ENCODE measurements at regions not wholly inside any gene's neighbourhood (a gene's known extent, or its start where the extent isn't known, plus 50 kb on each side); places are given as distances from the start of the nearest gene placed in this dataset.

DNA sequence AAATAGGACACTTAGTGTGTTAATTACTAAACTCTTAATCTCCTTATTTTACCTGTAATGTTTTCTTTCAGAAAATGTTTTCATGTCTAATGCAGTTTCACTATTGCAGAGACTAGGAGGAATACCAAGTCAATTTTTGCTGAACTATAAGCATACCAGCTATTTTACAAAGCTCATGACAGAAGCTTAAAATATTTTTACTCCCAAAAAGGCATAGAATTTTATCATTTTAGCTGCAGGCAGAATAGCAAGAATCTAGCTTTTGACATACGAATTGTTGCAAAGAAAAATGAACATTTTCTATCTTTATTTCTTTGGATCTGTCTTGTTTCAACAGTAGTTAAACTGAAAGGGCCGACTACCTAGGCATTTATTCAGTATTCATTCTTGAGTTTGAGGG lies 366.9 kb downstream of the FAT3 start:
- Mint-ChIP-seq H3K4me3 (no peak overlapping the region), H3K4me1 (peaks cover 21% of the 10 kb centered on the region; the same call in 2 of the 3 replicates), H3K9me3 (no peaks in the 10 kb centered on the region), H3K36me3 (ENCODE audit: low read depth) (no peaks in the 10 kb centered on the region; the same call in 2 of the 3 replicates), H3K27ac (no peak overlapping the region), H3K27me3 (ENCODE audit: insufficient read depth, low read depth, poor library complexity) (no peaks in the 10 kb centered on the region)
- H2AFZ ChIP-seq: no peak overlapping the region
- no peaks in the 10 kb centered on the region for H3K79me2 ChIP-seq (replicated peaks; ENCODE audit: insufficient read depth)
- no peak overlapping the region for H3K4me2 ChIP-seq
- no peaks in the 10 kb centered on the region for H3K36me3 ChIP-seq (ENCODE audit: insufficient read depth)
- H3K4me1 ChIP-seq (ENCODE audit: insufficient read depth): peaks cover 5% of the 10 kb centered on the region; the same call in 1 of the 2 replicates
- H3K9me2 ChIP-seq (ENCODE audit: insufficient read depth): no peaks in the 10 kb centered on the region
- no peaks in the 10 kb centered on the region for H4K20me1 ChIP-seq (replicated peaks; ENCODE audit: insufficient read depth)
- H3K4me3 ChIP-seq: no peak overlapping the region
- H3K27me3 ChIP-seq (ENCODE audit: insufficient read depth): no peaks in the 10 kb centered on the region
- no peak for ATAC-seq
- H3K27ac ChIP-seq (ENCODE audit: low read depth): no peak overlapping the region
- DNase-seq (ENCODE audit: low spot score): no peak
- no peak for TF ChIP-seq ZNF114 (CRISPR knock-in tag; IDR thresholded peaks at IDR 0.05)
- TF ChIP-seq, protein P1, sequence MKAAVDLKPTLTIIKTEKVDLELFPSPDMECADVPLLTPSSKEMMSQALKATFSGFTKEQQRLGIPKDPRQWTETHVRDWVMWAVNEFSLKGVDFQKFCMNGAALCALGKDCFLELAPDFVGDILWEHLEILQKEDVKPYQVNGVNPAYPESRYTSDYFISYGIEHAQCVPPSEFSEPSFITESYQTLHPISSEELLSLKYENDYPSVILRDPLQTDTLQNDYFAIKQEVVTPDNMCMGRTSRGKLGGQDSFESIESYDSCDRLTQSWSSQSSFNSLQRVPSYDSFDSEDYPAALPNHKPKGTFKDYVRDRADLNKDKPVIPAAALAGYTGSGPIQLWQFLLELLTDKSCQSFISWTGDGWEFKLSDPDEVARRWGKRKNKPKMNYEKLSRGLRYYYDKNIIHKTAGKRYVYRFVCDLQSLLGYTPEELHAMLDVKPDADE (IDR thresholded peaks at IDR 0.05): no peak
- no peaks in the 10 kb centered on the region for H3F3A ChIP-seq (replicated peaks; ENCODE audit: low read depth)

- Histone ChIP-seq H3K4me1 (ENCODE audit: insufficient read depth) (no peaks in the 10 kb centered on the region), H3K27ac (ENCODE audit: low read depth) (no peak overlapping the region), H3K79me2 (replicated peaks; ENCODE audit: insufficient read depth) (no peaks in the 10 kb centered on the region), H4K20me1 (replicated peaks; ENCODE audit: insufficient read depth) (no peaks in the 10 kb centered on the region), H3K36me3 (ENCODE audit: insufficient read depth) (no peaks in the 10 kb centered on the region), H3K27me3 (ENCODE audit: insufficient read depth) (no peaks in the 10 kb centered on the region), H2AFZ (no peak overlapping the region), H3K4me2 (no peak overlapping the region), H3F3A (replicated peaks; ENCODE audit: low read depth) (no peaks in the 10 kb centered on the region), H3K4me3 (no peak overlapping the region), H3K9me2 (ENCODE audit: insufficient read depth) (0 out of 2 replicates have a peak, but pooled peaks cover 3% of the 10 kb centered on the region)
- peaks cover 3% of the 10 kb centered on the region; the same call in 1 of the 3 replicates for H3K36me3 Mint-ChIP-seq (ENCODE audit: low read depth)
- H3K9me3 Mint-ChIP-seq: no peaks in the 10 kb centered on the region
- DNase-seq (ENCODE audit: low spot score) (no peak), ATAC-seq (no peak)
- H3K27me3 Mint-ChIP-seq (ENCODE audit: insufficient read depth, low read depth, poor library complexity): no peaks in the 10 kb centered on the region
- H3K27ac Mint-ChIP-seq: no peak overlapping the region
- H3K4me3 Mint-ChIP-seq: no peak overlapping the region
- H3K4me1 Mint-ChIP-seq: 0 out of 3 replicates have a peak, but pooled peaks cover 3% of the 10 kb centered on the region
- TF ChIP-seq JUNB (IDR thresholded peaks at IDR 0.05; ENCODE audit: unreplicated experiment) (no peak), POLR2AphosphoS5 (IDR thresholded peaks at IDR 0.05; ENCODE audit: low read depth) (no peak), STAT1 (IDR thresholded peaks at IDR 0.05; ENCODE audit: unreplicated experiment) (no peak), CREB1 (CRISPR knock-in tag; IDR thresholded peaks at IDR 0.05; ENCODE audit: low read depth) (no peak), NANOG (IDR thresholded peaks at IDR 0.05; ENCODE audit: borderline replicate concordance) (no peak), ZNF114 (CRISPR knock-in tag; IDR thresholded peaks at IDR 0.05) (no peak), EZH2phosphoT487 (IDR thresholded peaks at IDR 0.05; ENCODE audit: unreplicated experiment) (no peak)
- TF ChIP-seq, protein P2, sequence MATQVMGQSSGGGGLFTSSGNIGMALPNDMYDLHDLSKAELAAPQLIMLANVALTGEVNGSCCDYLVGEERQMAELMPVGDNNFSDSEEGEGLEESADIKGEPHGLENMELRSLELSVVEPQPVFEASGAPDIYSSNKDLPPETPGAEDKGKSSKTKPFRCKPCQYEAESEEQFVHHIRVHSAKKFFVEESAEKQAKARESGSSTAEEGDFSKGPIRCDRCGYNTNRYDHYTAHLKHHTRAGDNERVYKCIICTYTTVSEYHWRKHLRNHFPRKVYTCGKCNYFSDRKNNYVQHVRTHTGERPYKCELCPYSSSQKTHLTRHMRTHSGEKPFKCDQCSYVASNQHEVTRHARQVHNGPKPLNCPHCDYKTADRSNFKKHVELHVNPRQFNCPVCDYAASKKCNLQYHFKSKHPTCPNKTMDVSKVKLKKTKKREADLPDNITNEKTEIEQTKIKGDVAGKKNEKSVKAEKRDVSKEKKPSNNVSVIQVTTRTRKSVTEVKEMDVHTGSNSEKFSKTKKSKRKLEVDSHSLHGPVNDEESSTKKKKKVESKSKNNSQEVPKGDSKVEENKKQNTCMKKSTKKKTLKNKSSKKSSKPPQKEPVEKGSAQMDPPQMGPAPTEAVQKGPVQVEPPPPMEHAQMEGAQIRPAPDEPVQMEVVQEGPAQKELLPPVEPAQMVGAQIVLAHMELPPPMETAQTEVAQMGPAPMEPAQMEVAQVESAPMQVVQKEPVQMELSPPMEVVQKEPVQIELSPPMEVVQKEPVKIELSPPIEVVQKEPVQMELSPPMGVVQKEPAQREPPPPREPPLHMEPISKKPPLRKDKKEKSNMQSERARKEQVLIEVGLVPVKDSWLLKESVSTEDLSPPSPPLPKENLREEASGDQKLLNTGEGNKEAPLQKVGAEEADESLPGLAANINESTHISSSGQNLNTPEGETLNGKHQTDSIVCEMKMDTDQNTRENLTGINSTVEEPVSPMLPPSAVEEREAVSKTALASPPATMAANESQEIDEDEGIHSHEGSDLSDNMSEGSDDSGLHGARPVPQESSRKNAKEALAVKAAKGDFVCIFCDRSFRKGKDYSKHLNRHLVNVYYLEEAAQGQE (IDR thresholded peaks at IDR 0.05; ENCODE audit: unreplicated experiment): no peak
- TF ChIP-seq, protein P1 (IDR thresholded peaks at IDR 0.05): no peak
- TF ChIP-seq, protein P3, sequence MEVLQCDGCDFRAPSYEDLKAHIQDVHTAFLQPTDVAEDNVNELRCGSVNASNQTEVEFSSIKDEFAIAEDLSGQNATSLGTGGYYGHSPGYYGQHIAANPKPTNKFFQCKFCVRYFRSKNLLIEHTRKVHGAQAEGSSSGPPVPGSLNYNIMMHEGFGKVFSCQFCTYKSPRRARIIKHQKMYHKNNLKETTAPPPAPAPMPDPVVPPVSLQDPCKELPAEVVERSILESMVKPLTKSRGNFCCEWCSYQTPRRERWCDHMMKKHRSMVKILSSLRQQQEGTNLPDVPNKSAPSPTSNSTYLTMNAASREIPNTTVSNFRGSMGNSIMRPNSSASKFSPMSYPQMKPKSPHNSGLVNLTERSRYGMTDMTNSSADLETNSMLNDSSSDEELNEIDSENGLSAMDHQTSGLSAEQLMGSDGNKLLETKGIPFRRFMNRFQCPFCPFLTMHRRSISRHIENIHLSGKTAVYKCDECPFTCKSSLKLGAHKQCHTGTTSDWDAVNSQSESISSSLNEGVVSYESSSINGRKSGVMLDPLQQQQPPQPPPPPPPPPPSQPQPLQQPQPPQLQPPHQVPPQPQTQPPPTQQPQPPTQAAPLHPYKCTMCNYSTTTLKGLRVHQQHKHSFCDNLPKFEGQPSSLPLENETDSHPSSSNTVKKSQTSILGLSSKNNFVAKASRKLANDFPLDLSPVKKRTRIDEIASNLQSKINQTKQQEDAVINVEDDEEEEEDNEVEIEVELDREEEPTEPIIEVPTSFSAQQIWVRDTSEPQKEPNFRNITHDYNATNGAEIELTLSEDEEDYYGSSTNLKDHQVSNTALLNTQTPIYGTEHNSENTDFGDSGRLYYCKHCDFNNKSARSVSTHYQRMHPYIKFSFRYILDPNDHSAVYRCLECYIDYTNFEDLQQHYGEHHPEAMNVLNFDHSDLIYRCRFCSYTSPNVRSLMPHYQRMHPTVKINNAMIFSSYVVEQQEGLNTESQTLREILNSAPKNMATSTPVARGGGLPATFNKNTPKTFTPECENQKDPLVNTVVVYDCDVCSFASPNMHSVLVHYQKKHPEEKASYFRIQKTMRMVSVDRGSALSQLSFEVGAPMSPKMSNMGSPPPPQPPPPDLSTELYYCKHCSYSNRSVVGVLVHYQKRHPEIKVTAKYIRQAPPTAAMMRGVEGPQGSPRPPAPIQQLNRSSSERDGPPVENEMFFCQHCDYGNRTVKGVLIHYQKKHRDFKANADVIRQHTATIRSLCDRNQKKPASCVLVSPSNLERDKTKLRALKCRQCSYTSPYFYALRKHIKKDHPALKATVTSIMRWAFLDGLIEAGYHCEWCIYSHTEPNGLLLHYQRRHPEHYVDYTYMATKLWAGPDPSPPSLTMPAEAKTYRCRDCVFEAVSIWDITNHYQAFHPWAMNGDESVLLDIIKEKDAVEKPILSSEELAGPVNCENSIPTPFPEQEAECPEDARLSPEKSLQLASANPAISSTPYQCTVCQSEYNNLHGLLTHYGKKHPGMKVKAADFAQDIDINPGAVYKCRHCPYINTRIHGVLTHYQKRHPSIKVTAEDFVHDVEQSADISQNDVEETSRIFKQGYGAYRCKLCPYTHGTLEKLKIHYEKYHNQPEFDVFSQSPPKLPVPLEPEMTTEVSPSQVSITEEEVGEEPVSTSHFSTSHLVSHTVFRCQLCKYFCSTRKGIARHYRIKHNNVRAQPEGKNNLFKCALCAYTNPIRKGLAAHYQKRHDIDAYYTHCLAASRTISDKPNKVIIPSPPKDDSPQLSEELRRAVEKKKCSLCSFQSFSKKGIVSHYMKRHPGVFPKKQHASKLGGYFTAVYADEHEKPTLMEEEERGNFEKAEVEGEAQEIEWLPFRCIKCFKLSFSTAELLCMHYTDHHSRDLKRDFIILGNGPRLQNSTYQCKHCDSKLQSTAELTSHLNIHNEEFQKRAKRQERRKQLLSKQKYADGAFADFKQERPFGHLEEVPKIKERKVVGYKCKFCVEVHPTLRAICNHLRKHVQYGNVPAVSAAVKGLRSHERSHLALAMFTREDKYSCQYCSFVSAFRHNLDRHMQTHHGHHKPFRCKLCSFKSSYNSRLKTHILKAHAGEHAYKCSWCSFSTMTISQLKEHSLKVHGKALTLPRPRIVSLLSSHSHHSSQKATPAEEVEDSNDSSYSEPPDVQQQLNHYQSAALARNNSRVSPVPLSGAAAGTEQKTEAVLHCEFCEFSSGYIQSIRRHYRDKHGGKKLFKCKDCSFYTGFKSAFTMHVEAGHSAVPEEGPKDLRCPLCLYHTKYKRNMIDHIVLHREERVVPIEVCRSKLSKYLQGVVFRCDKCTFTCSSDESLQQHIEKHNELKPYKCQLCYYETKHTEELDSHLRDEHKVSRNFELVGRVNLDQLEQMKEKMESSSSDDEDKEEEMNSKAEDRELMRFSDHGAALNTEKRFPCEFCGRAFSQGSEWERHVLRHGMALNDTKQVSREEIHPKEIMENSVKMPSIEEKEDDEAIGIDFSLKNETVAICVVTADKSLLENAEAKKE (CRISPR knock-in tag; IDR thresholded peaks at IDR 0.05): no peak
Measured at GRCh38 chr11:92594251-92594650, 369.6 kb downstream of the FAT3 start.

Data from GM23338 (cell line).